ENCODE measurements at regions not wholly inside any gene's neighbourhood (a gene's known extent, or its start where the extent isn't known, plus 50 kb on each side); places are given as distances from the start of the nearest gene placed in this dataset.

DNA sequence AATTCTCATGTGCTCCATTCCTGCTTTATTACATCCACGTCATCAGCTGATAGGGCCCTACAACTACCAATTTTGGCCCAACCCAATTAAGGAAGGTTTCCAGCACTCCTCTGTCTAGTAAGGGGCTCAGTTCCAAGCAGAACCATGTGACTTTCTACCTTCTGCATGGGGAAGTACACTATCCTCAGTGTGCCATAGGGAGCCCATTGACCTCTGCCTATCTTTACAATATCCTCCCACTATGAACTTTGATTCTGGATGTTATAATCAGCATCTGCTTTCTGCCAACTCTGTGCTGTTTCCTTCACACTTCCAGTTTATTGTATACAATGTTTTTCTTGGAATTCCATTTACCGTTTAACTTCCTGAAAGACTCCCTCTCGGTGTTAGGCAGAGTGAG, 53.9 kb upstream of the GCFC2 start:
- no peak for DNase-seq (ENCODE audit: low spot score)
- Histone ChIP-seq H3K9me3 (ENCODE audit: low read length) (no peaks in the 10 kb centered on the region), H4K20me1 (ENCODE audit: insufficient read depth, low read length) (no peaks in the 10 kb centered on the region), H3K27ac (ENCODE audit: extremely low read length, insufficient read depth, low read length) (no peak overlapping the region), H2AFZ (ENCODE audit: low read length) (no peak overlapping the region), H3K9ac (ENCODE audit: insufficient read depth, low read depth, low read length) (no peak overlapping the region), H3K4me2 (ENCODE audit: low read depth, low read length) (no peak overlapping the region), H3K36me3 (replicated peaks in 1 of 2; ENCODE audit: control insufficient read depth in 1 of 2, insufficient read depth in 2 of 2, low read length in 2 of 2) (no peaks in the 10 kb centered on the region), H3K4me1 (ENCODE audit: insufficient read depth, low read length) (peaks cover 9% of the 10 kb centered on the region), H3K27me3 (ENCODE audit: control insufficient read depth in 1 of 2, insufficient read depth in 2 of 2, low read length in 2 of 2) (no peaks in the 10 kb centered on the region), H3K79me2 (ENCODE audit: insufficient read depth, low read length) (no peaks in the 10 kb centered on the region), H3K4me3 (replicated peaks in 1 of 3; ENCODE audit: insufficient read depth in 1 of 3, low read depth in 2 of 3, low read length in 3 of 3) (no peak overlapping the region)
- WGBS (ENCODE audit: low lambda C conversion rate), result 6% methylated on average over 3 of the region's 3 CpGs
- ATAC-seq, result no peak
- BruUV-seq (replicated peaks), result no TSS peak
- in situ Hi-C loops (cut with HindIII; ENCODE audit: extremely low pct_ligation_motif_present, low pct_unique_long_range_greater_than_20kb), result no loop called here
- CTCF ChIA-PET (ENCODE audit: low intra/inter-chr PET ratio, low total read pairs), result no interaction called here
- no peak for FAIRE-seq
- TF ChIP-seq PHF8 (CRISPR knock-in tag; IDR thresholded peaks at IDR 0.05), result no peak
- no peak for TF ChIP-seq BHLHE40 (IDR thresholded peaks at IDR 0.05; ENCODE audit: low read length)
- no peak for TF ChIP-seq FIP1L1 (IDR thresholded peaks at IDR 0.05; ENCODE audit: borderline replicate concordance, insufficient read depth, low read depth, low read length)
- TF ChIP-seq TMF1 (CRISPR knock-in tag; IDR thresholded peaks at IDR 0.05; ENCODE audit: low read depth), result no peak
- TF ChIP-seq ZNF326 (CRISPR knock-in tag; IDR thresholded peaks at IDR 0.05; ENCODE audit: borderline replicate concordance), result no peak
- no peak for TF ChIP-seq JUN (CRISPR knock-in tag; IDR thresholded peaks at IDR 0.05)
- POLR2A ChIA-PET, result no interaction called here
- intact Hi-C loops (cut with micrococcal nuclease; ENCODE audit: unreplicated experiment), result no loop called here

Small RNA genes in the stretch of these regions (small RNA-seq; reads per million reads assigned to genes)
- gene RN7SKP164 (ENCODE audit: insufficient read depth in 2 of 3, insufficient read length in 3 of 3, low read depth in 2 of 3, low replicate concordance in 1 of 3), result 0 reads per million in 3 experiments
